ENCODE measurements at regions not wholly inside any gene's neighbourhood (a gene's known extent, or its start where the extent isn't known, plus 50 kb on each side); places are given as distances from the start of the nearest gene placed in this dataset.

- in situ Hi-C loops (cut with MboI; ENCODE audit: low pct_unique_long_range_greater_than_20kb, low sequenced_read_pairs): no loop called here
- DNase-seq: no peak
Measured at GRCh38 chr9:88746743-88747398, 211.9 kb downstream of the NXNL2 start.

- no peak for DNase-seq
- in situ Hi-C loops (cut with MboI; ENCODE audit: low pct_unique_long_range_greater_than_20kb, low sequenced_read_pairs): no loop called here
Measured at GRCh38 chr9:88747768-88748167, 212.8 kb downstream of the NXNL2 start.

- in situ Hi-C loops (cut with MboI; ENCODE audit: low pct_unique_long_range_greater_than_20kb, low sequenced_read_pairs): no loop called here
- no peak for DNase-seq
Measured at GRCh38 chr9:88748566-88749261, 213.7 kb downstream of the NXNL2 start.

- in situ Hi-C loops (cut with MboI; ENCODE audit: low pct_unique_long_range_greater_than_20kb, low sequenced_read_pairs): no loop called here
- DNase-seq: no peak
Measured at GRCh38 chr9:88749420-88749819, 214.4 kb downstream of the NXNL2 start.

- no peak for DNase-seq
- in situ Hi-C loops (cut with MboI; ENCODE audit: low pct_unique_long_range_greater_than_20kb, low sequenced_read_pairs): no loop called here
Measured at GRCh38 chr9:88750832-88751360, 215.9 kb downstream of the NXNL2 start.

- in situ Hi-C loops (cut with MboI; ENCODE audit: low pct_unique_long_range_greater_than_20kb, low sequenced_read_pairs): no loop called here
- DNase-seq: no peak
Measured at GRCh38 chr9:88751781-88752180, 216.8 kb downstream of the NXNL2 start.

- in situ Hi-C loops (cut with MboI; ENCODE audit: low pct_unique_long_range_greater_than_20kb, low sequenced_read_pairs): no loop called here
- no peak for DNase-seq
Measured at GRCh38 chr9:88753691-88754367, 218.9 kb downstream of the NXNL2 start.

GRCh38 chr9:88754452-88754851, 219.5 kb downstream of the NXNL2 start:
- in situ Hi-C loops (cut with MboI; ENCODE audit: low pct_unique_long_range_greater_than_20kb, low sequenced_read_pairs): no loop called here
- DNase-seq: no peak

GRCh38 chr9:88754886-88755285, 219.9 kb downstream of the NXNL2 start:
- no peak for DNase-seq
- in situ Hi-C loops (cut with MboI; ENCODE audit: low pct_unique_long_range_greater_than_20kb, low sequenced_read_pairs): no loop called here

GRCh38 chr9:88757406-88758010, 222.5 kb downstream of the NXNL2 start:
- DNase-seq: no peak
- in situ Hi-C loops (cut with MboI; ENCODE audit: low pct_unique_long_range_greater_than_20kb, low sequenced_read_pairs): no loop called here

GRCh38 chr9:88759364-88759763, 224.4 kb downstream of the NXNL2 start:
- DNase-seq: no peak
- in situ Hi-C loops (cut with MboI; ENCODE audit: low pct_unique_long_range_greater_than_20kb, low sequenced_read_pairs): no loop called here

GRCh38 chr9:88766778-88767503, 224.3 kb upstream of the S1PR3 start:
- no peak for DNase-seq
- in situ Hi-C loops (cut with MboI; ENCODE audit: low pct_unique_long_range_greater_than_20kb, low sequenced_read_pairs): no loop called here

GRCh38 chr9:88767504-88767790, 223.8 kb upstream of the S1PR3 start:
- in situ Hi-C loops (cut with MboI; ENCODE audit: low pct_unique_long_range_greater_than_20kb, low sequenced_read_pairs): no loop called here
- no peak for DNase-seq

GRCh38 chr9:88772575-88772974, 218.7 kb upstream of the S1PR3 start:
- DNase-seq: no peak
- in situ Hi-C loops (cut with MboI; ENCODE audit: low pct_unique_long_range_greater_than_20kb, low sequenced_read_pairs): no loop called here

- DNase-seq: no peak
- in situ Hi-C loops (cut with MboI; ENCODE audit: low pct_unique_long_range_greater_than_20kb, low sequenced_read_pairs): no loop called here
Measured at GRCh38 chr9:88773126-88773525, 218.1 kb upstream of the S1PR3 start.

- no peak for DNase-seq
- in situ Hi-C loops (cut with MboI; ENCODE audit: low pct_unique_long_range_greater_than_20kb, low sequenced_read_pairs): no loop called here
Measured at GRCh38 chr9:88773627-88774244, 217.5 kb upstream of the S1PR3 start.

GRCh38 chr9:88775037-88775471, 216.2 kb upstream of the S1PR3 start:
- DNase-seq: no peak
- in situ Hi-C loops (cut with MboI; ENCODE audit: low pct_unique_long_range_greater_than_20kb, low sequenced_read_pairs): no loop called here

- no peak for DNase-seq
- in situ Hi-C loops (cut with MboI; ENCODE audit: low pct_unique_long_range_greater_than_20kb, low sequenced_read_pairs): no loop called here
Measured at GRCh38 chr9:88775559-88775958, 215.7 kb upstream of the S1PR3 start.

GRCh38 chr9:88775966-88776365, 215.3 kb upstream of the S1PR3 start:
- DNase-seq: no peak
- in situ Hi-C loops (cut with MboI; ENCODE audit: low pct_unique_long_range_greater_than_20kb, low sequenced_read_pairs): no loop called here

Data from KBM-7 (cell line).